HUES48 (cell line): ENCODE measurements at regions not wholly inside any gene's neighbourhood (a gene's known extent, or its start where the extent isn't known, plus 50 kb on each side); places are given as distances from the start of the nearest gene placed in this dataset.

Experiments used
- H3K27ac ChIP-seq: one replicate; pipeline ENCODE4 v1.7.0; 2013; ENCODE audit warnings: low read depth, low read length, inconsistent platforms
- H3K27me3 ChIP-seq: 2 replicates; pipeline ENCODE4 v1.6.1; 2013; ENCODE audit warnings: mild to moderate bottlenecking, low read length; ENCODE audit not compliant: control insufficient read depth, insufficient read depth
- H3K36me3 ChIP-seq: 2 replicates; pipeline ENCODE4 v1.6.1; 2013; ENCODE audit warnings: low read length; ENCODE audit not compliant: control insufficient read depth, insufficient read depth
- H3K4me1 ChIP-seq: 2 replicates; pipeline ENCODE4 v1.6.1; 2013; ENCODE audit warnings: mild to moderate bottlenecking, low read length; ENCODE audit not compliant: control insufficient read depth, insufficient read depth
- H3K4me3 ChIP-seq: 2 replicates; pipeline ENCODE4 v1.5.1; 2013; ENCODE audit warnings: mild to moderate bottlenecking, low read depth, low read length
- H3K9ac ChIP-seq: 2 replicates; pipeline ENCODE4 v1.6.1; 2013; ENCODE audit warnings: mild to moderate bottlenecking, low read depth, low read length, moderate library complexity
- H3K9me3 ChIP-seq: 2 replicates; pipeline ENCODE4 v1.6.1; 2013; ENCODE audit warnings: low read length; ENCODE audit not compliant: control insufficient read depth, insufficient read depth

DNA sequence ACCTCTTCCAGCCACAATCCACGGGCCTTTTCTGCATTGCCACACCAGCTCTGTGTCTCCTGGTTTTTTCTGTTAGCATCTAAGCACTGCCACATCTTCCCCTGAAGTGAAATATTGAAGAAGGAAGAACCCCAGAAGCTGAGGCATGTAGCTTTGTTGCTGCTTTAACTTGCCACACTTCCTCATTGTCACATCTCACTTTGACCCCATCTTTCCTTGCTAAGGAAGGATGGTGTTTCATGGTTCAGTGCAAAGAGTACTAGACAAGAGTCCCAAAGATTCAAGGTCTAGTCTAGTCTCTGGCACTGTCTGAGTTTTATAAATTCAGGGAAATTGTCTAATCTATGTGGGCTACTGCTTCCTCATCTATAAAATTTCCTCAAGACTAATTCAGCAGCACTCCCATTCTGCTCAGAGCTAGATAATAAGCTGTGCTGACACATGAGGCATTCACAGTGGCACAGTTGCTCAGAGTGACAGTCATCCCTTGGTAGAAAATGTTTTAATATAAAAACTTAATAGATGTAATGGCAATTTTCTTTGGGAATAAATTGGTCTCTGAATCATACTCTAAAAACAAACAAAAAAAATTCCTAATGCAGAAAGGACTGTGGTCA, 483.0 kb upstream of the ID2 start:
- H3K27me3 ChIP-seq, result no peaks in the 10 kb centered on the region
- no peak overlapping the region for H3K27ac ChIP-seq

GRCh38 chr2:8202132-8202531, 479.7 kb upstream of the ID2 start:
- Histone ChIP-seq H3K36me3 (no peaks in the 10 kb centered on the region), H3K27ac (no peak overlapping the region), H3K9ac (no peak overlapping the region), H3K9me3 (no peaks in the 10 kb centered on the region), H3K4me1 (no peaks in the 10 kb centered on the region), H3K27me3 (no peaks in the 10 kb centered on the region), H3K4me3 (no peak overlapping the region)

More for the DNA sequence above, 483.0 kb upstream of the ID2 start:
- Histone ChIP-seq H3K9me3 (no peaks in the 10 kb centered on the region), H3K36me3 (no peaks in the 10 kb centered on the region), H3K4me3 (no peak overlapping the region), H3K9ac (no peak overlapping the region), H3K4me1 (peaks cover 2% of the 10 kb centered on the region; the same call in 1 of the 2 replicates)

DNA sequence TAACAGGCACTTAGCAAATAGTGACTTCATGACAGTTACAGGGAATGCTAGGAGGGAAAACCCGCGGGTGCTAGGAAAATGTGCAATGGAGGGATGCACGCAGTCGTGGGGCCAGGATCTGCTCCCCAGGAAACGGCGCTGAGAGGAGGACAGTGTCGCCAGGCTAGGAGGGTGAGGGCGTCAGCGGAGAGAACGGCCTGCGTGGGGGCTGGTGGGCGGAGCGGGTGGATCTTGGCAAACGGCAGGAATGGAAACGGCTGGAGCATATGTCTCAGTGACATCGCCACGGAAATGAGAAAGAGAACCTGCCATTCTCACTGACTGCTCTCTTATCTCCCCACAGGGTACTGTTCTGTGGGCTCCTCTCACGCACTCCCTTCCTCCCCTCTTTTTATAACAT, 478.5 kb upstream of the ID2 start:
- no peak overlapping the region for H3K9ac ChIP-seq
- no peaks in the 10 kb centered on the region for H3K9me3 ChIP-seq
- H3K27me3 ChIP-seq, result no peaks in the 10 kb centered on the region
- H3K36me3 ChIP-seq, result no peaks in the 10 kb centered on the region
- H3K4me3 ChIP-seq, result no peak overlapping the region
- H3K27ac ChIP-seq, result no peak overlapping the region
- H3K4me1 ChIP-seq, result no peaks in the 10 kb centered on the region

GRCh38 chr2:8204711-8205110, 477.1 kb upstream of the ID2 start:
- H3K4me1 ChIP-seq, result no peaks in the 10 kb centered on the region
- no peak overlapping the region for H3K9ac ChIP-seq
- H3K36me3 ChIP-seq, result no peaks in the 10 kb centered on the region
- no peaks in the 10 kb centered on the region for H3K9me3 ChIP-seq
- H3K4me3 ChIP-seq, result no peak overlapping the region
- H3K27me3 ChIP-seq, result no peaks in the 10 kb centered on the region
- no peak overlapping the region for H3K27ac ChIP-seq

GRCh38 chr2:8209494-8209893, 472.4 kb upstream of the ID2 start:
- Histone ChIP-seq H3K27me3 (no peaks in the 10 kb centered on the region), H3K4me3 (no peak overlapping the region), H3K4me1 (no peaks in the 10 kb centered on the region), H3K27ac (no peak overlapping the region), H3K9ac (no peak overlapping the region), H3K36me3 (no peaks in the 10 kb centered on the region), H3K9me3 (no peaks in the 10 kb centered on the region)

DNA sequence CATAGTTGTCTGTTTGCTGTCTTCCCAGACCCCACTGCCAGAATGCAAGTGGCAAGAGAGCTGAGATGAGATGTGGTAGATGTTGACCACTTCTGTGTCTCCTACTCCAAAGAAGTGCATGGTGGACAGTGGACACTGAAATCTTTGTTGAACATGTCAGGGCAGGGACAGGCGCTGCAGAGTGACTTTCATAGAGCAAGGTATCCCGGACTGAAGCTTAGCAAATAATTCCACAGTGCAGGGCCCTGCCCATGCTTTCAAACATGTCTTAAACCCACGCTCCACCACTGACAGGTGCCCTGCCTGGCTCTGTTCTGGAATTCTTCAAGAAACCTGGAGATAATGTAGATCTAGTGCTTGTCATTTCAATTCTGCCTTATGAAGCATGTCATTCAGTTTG, 470.5 kb upstream of the ID2 start:
- Histone ChIP-seq H3K36me3 (no peaks in the 10 kb centered on the region), H3K27ac (no peak overlapping the region), H3K4me1 (peaks cover 4% of the 10 kb centered on the region), H3K27me3 (no peaks in the 10 kb centered on the region), H3K9me3 (no peaks in the 10 kb centered on the region), H3K4me3 (no peak overlapping the region), H3K9ac (no peak overlapping the region)

DNA sequence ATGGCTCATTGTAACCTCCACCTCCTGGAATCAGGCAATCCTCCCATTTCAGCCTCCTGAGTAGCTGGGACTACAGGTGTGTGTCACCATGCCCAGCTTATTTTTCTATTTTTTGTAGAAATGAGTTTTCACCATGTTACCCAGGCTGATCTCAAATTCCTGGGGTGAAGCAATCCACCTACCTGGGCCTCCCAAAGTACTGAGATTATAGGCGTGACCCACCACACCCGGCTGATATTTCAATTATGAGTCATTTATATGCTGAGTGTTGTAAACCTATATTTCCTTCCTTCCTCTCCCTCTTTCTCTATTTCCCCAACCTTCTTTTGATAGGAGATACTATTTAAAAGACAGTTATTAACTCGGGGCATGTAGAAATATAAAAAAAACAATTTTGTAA, 469.6 kb upstream of the ID2 start:
- Histone ChIP-seq H3K36me3 (no peaks in the 10 kb centered on the region), H3K27ac (no peak overlapping the region), H3K27me3 (no peaks in the 10 kb centered on the region), H3K4me3 (no peak overlapping the region), H3K9ac (no peak overlapping the region), H3K9me3 (no peaks in the 10 kb centered on the region), H3K4me1 (peaks cover 12% of the 10 kb centered on the region)

DNA sequence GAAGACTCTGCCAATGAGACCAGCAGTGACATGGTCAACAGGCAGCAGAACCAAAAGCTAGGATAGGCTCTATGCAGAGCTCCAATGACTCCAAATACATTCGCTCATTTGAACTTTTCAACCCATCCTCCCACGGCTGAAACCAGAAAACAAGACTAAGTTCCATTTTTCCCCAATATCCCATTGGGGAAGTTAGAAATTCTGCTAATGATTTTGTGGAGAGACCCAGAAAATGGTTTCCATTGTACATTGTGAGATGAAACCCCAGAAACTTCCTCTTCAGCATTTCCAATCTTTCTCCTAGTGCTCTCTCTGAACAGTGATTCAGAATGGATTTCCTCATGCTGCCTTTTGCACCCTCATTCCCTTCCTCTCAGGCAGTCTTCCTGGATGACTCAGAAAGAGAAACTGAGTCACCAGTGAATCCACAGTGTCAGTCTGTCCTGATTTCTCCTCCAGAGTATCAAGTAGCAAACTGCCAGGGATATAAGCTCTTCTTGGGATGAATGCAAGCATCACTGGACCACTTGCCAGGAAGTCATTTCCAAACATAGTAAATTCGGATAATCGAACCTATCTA, 467.7 kb upstream of the ID2 start:
- Histone ChIP-seq H3K9ac (no peak overlapping the region), H3K36me3 (no peaks in the 10 kb centered on the region), H3K27me3 (no peaks in the 10 kb centered on the region), H3K4me3 (no peak overlapping the region), H3K27ac (no peak overlapping the region), H3K4me1 (peaks cover 23% of the 10 kb centered on the region), H3K9me3 (no peaks in the 10 kb centered on the region)

- Histone ChIP-seq H3K27ac (no peak overlapping the region), H3K4me3 (no peak overlapping the region), H3K4me1 (peaks cover 23% of the 10 kb centered on the region), H3K9me3 (no peaks in the 10 kb centered on the region), H3K36me3 (no peaks in the 10 kb centered on the region), H3K27me3 (no peaks in the 10 kb centered on the region), H3K9ac (no peak overlapping the region)
These were observed 466.5 kb upstream of the ID2 start for GRCh38 chr2:8215159-8215863.

GRCh38 chr2:8215982-8216381, 465.9 kb upstream of the ID2 start:
- Histone ChIP-seq H3K9ac (no peak overlapping the region), H3K9me3 (no peaks in the 10 kb centered on the region), H3K27ac (no peak overlapping the region), H3K27me3 (no peaks in the 10 kb centered on the region), H3K4me1 (peaks cover 23% of the 10 kb centered on the region), H3K4me3 (no peak overlapping the region), H3K36me3 (no peaks in the 10 kb centered on the region)

DNA sequence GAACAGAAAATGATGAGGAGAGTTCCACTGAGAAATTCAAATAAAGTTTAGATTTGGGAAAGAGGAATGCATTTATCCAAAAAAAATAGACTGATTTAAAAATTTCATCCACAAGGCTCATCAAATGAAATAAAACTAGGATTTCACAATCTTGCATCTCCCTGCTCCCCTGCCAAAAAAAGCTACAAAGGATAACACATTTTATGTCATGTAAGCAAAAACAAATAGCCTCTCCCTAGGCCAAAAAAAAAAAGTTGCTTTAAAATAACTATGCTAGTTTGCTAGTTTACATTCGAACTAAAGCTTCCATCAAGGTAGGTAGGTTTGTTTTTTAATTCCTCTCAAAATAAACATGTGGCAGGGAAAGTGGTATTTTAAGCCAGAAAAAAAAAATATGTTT, 465.5 kb upstream of the ID2 start:
- Histone ChIP-seq H3K9ac (no peak overlapping the region), H3K9me3 (no peaks in the 10 kb centered on the region), H3K27me3 (no peaks in the 10 kb centered on the region), H3K27ac (no peak overlapping the region), H3K4me1 (peaks cover 23% of the 10 kb centered on the region), H3K4me3 (no peak overlapping the region), H3K36me3 (no peaks in the 10 kb centered on the region)
